Fibroblast of mammary gland (primary cell): ENCODE measurements at regions not wholly inside any gene's neighbourhood (a gene's known extent, or its start where the extent isn't known, plus 50 kb on each side); places are given as distances from the start of the nearest gene placed in this dataset.
"Not testable (repeated sequence)": the region's sequence is repeated elsewhere in the genome, so short reads cannot be mapped to it uniquely, and the experiment has no call there.

Experiments used
- DNase-seq: peaks from one replicate; pipeline ENCODE4 v3.0.0-alpha.2; 2010; ENCODE audit warnings: low read depth
- H3K4me3 ChIP-seq: 2 replicates; pipeline ENCODE4 v1.5.1; 2011; ENCODE audit warnings: low read depth, mild to moderate bottlenecking, low read length, moderate library complexity; ENCODE audit not compliant: control insufficient read depth
- CTCF ChIP-seq: conservative IDR thresholded peaks from 2 replicates; pipeline ENCODE4 v1.5.1; 2011; ENCODE audit warnings: low read depth, low read length, inconsistent platforms; ENCODE audit not compliant: control insufficient read depth, insufficient read depth

GRCh38 chr22:35480627-35481550 is 59.7 kb upstream of the RASD2 start:
- no peak overlapping the region for H3K4me3 ChIP-seq
- DNase-seq = no peak

GRCh38 chr22:35482311-35482710 is 58.3 kb upstream of the RASD2 start:
- H3K4me3 ChIP-seq = no peak overlapping the region
- no peak for DNase-seq
- TF ChIP-seq CTCF = no peak

More at GRCh38 chr22:35480627-35481550, 59.7 kb upstream of the RASD2 start:
- no peak for TF ChIP-seq CTCF

- no peak overlapping the region for H3K4me3 ChIP-seq
- no peak for TF ChIP-seq CTCF
- DNase-seq = no peak
Measured at GRCh38 chr22:35482974-35483373, 57.7 kb upstream of the RASD2 start.

GRCh38 chr22:35483730-35484129 is 56.9 kb upstream of the RASD2 start:
- no peak for DNase-seq
- no peak overlapping the region for H3K4me3 ChIP-seq
- no peak for TF ChIP-seq CTCF

GRCh38 chr22:35484651-35485556 is 55.7 kb upstream of the RASD2 start:
- TF ChIP-seq CTCF = no peak
- peak; percentile 53 for DNase-seq
- no peak overlapping the region for H3K4me3 ChIP-seq

- no peak overlapping the region for H3K4me3 ChIP-seq
- DNase-seq = no peak
- TF ChIP-seq CTCF = no peak
Measured at GRCh38 chr22:35486116-35486631, 54.5 kb upstream of the RASD2 start.

GRCh38 chr22:35487623-35488022 is 53.0 kb upstream of the RASD2 start:
- not testable (repeated sequence) for H3K4me3 ChIP-seq, DNase-seq
